ENCODE measurements at regions not wholly inside any gene's neighbourhood (a gene's known extent, or its start where the extent isn't known, plus 50 kb on each side); places are given as distances from the start of the nearest gene placed in this dataset.

- no peaks in the 10 kb centered on the region for H3K4me1 ChIP-seq (ENCODE audit: insufficient read depth, low read length)
- no peaks in the 10 kb centered on the region for H3K27me3 ChIP-seq (ENCODE audit: control insufficient read depth in 1 of 2, insufficient read depth in 2 of 2, low read length in 2 of 2)
- no peak overlapping the region for H3K4me3 ChIP-seq (ENCODE audit: low read depth in 1 of 2, low read length in 2 of 2)
- no peak overlapping the region for H3K9ac ChIP-seq (ENCODE audit: low read length)
- no peaks in the 10 kb centered on the region for H3K36me3 ChIP-seq (ENCODE audit: insufficient read depth, low read length)
- H3K9me3 ChIP-seq (ENCODE audit: low read length), result no peaks in the 10 kb centered on the region
- H3K27ac ChIP-seq (ENCODE audit: low read depth, low read length), result no peak overlapping the region
Observed at GRCh38 chr10:29026802-29027580, 261.9 kb upstream of the LYZL1 start.

- no peak overlapping the region for H3K27ac ChIP-seq (ENCODE audit: low read depth, low read length)
- H3K9me3 ChIP-seq (ENCODE audit: low read length), result no peaks in the 10 kb centered on the region
- H3K4me1 ChIP-seq (ENCODE audit: insufficient read depth, low read length), result no peaks in the 10 kb centered on the region
- no peak overlapping the region for H3K4me3 ChIP-seq (ENCODE audit: low read depth in 1 of 2, low read length in 2 of 2)
- no peaks in the 10 kb centered on the region for H3K36me3 ChIP-seq (ENCODE audit: insufficient read depth, low read length)
- H3K27me3 ChIP-seq (ENCODE audit: control insufficient read depth in 1 of 2, insufficient read depth in 2 of 2, low read length in 2 of 2), result no peaks in the 10 kb centered on the region
- no peak overlapping the region for H3K9ac ChIP-seq (ENCODE audit: low read length)
Observed at GRCh38 chr10:29028486-29028885, 260.4 kb upstream of the LYZL1 start.

GRCh38 chr10:29030900-29031299 is 258.0 kb upstream of the LYZL1 start:
- Histone ChIP-seq H3K36me3 (ENCODE audit: insufficient read depth, low read length) (no peaks in the 10 kb centered on the region), H3K27me3 (ENCODE audit: control insufficient read depth in 1 of 2, insufficient read depth in 2 of 2, low read length in 2 of 2) (no peaks in the 10 kb centered on the region), H3K27ac (ENCODE audit: low read depth, low read length) (no peak overlapping the region), H3K4me3 (ENCODE audit: low read depth in 1 of 2, low read length in 2 of 2) (no peak overlapping the region), H3K9me3 (ENCODE audit: low read length) (no peaks in the 10 kb centered on the region), H3K4me1 (ENCODE audit: insufficient read depth, low read length) (no peaks in the 10 kb centered on the region), H3K9ac (ENCODE audit: low read length) (no peak overlapping the region)

GRCh38 chr10:29032169-29032568 is 256.7 kb upstream of the LYZL1 start:
- no peaks in the 10 kb centered on the region for H3K9me3 ChIP-seq (ENCODE audit: low read length)
- H3K9ac ChIP-seq (ENCODE audit: low read length), result no peak overlapping the region
- no peak overlapping the region for H3K4me3 ChIP-seq (ENCODE audit: low read depth in 1 of 2, low read length in 2 of 2)
- no peak overlapping the region for H3K27ac ChIP-seq (ENCODE audit: low read depth, low read length)
- H3K27me3 ChIP-seq (ENCODE audit: control insufficient read depth in 1 of 2, insufficient read depth in 2 of 2, low read length in 2 of 2), result no peaks in the 10 kb centered on the region
- no peaks in the 10 kb centered on the region for H3K36me3 ChIP-seq (ENCODE audit: insufficient read depth, low read length)
- H3K4me1 ChIP-seq (ENCODE audit: insufficient read depth, low read length), result no peaks in the 10 kb centered on the region

GRCh38 chr10:29033311-29033940 is 255.4 kb upstream of the LYZL1 start:
- Histone ChIP-seq H3K27me3 (ENCODE audit: control insufficient read depth in 1 of 2, insufficient read depth in 2 of 2, low read length in 2 of 2) (no peaks in the 10 kb centered on the region), H3K36me3 (ENCODE audit: insufficient read depth, low read length) (no peaks in the 10 kb centered on the region), H3K9ac (ENCODE audit: low read length) (no peak overlapping the region)

GRCh38 chr10:29034592-29034991 is 254.3 kb upstream of the LYZL1 start:
- no peak overlapping the region for H3K27ac ChIP-seq (ENCODE audit: low read depth, low read length)
- no peaks in the 10 kb centered on the region for H3K9me3 ChIP-seq (ENCODE audit: low read length)
- no peak overlapping the region for H3K9ac ChIP-seq (ENCODE audit: low read length)
- H3K4me1 ChIP-seq (ENCODE audit: insufficient read depth, low read length), result no peaks in the 10 kb centered on the region
- no peak overlapping the region for H3K4me3 ChIP-seq (ENCODE audit: low read depth in 1 of 2, low read length in 2 of 2)
- no peaks in the 10 kb centered on the region for H3K27me3 ChIP-seq (ENCODE audit: control insufficient read depth in 1 of 2, insufficient read depth in 2 of 2, low read length in 2 of 2)
- H3K36me3 ChIP-seq (ENCODE audit: insufficient read depth, low read length), result no peaks in the 10 kb centered on the region

More at GRCh38 chr10:29033311-29033940, 255.4 kb upstream of the LYZL1 start:
- Histone ChIP-seq H3K4me1 (ENCODE audit: insufficient read depth, low read length) (no peaks in the 10 kb centered on the region), H3K9me3 (ENCODE audit: low read length) (no peaks in the 10 kb centered on the region), H3K4me3 (ENCODE audit: low read depth in 1 of 2, low read length in 2 of 2) (no peak overlapping the region), H3K27ac (ENCODE audit: low read depth, low read length) (no peak overlapping the region)

- Histone ChIP-seq H3K4me3 (ENCODE audit: low read depth in 1 of 2, low read length in 2 of 2) (no peak overlapping the region), H3K27me3 (ENCODE audit: control insufficient read depth in 1 of 2, insufficient read depth in 2 of 2, low read length in 2 of 2) (no peaks in the 10 kb centered on the region), H3K27ac (ENCODE audit: low read depth, low read length) (no peak overlapping the region), H3K9ac (ENCODE audit: low read length) (no peak overlapping the region), H3K4me1 (ENCODE audit: insufficient read depth, low read length) (no peaks in the 10 kb centered on the region), H3K36me3 (ENCODE audit: insufficient read depth, low read length) (no peaks in the 10 kb centered on the region), H3K9me3 (ENCODE audit: low read length) (no peaks in the 10 kb centered on the region)
Observed at GRCh38 chr10:29035721-29036120, 253.1 kb upstream of the LYZL1 start.

GRCh38 chr10:29037348-29038113 is 251.3 kb upstream of the LYZL1 start:
- H3K9ac ChIP-seq (ENCODE audit: low read length), result no peak overlapping the region
- no peaks in the 10 kb centered on the region for H3K4me1 ChIP-seq (ENCODE audit: insufficient read depth, low read length)
- H3K9me3 ChIP-seq (ENCODE audit: low read length), result no peaks in the 10 kb centered on the region
- H3K4me3 ChIP-seq (ENCODE audit: low read depth in 1 of 2, low read length in 2 of 2), result no peak overlapping the region
- no peaks in the 10 kb centered on the region for H3K27me3 ChIP-seq (ENCODE audit: control insufficient read depth in 1 of 2, insufficient read depth in 2 of 2, low read length in 2 of 2)
- H3K27ac ChIP-seq (ENCODE audit: low read depth, low read length), result no peak overlapping the region
- H3K36me3 ChIP-seq (ENCODE audit: insufficient read depth, low read length), result no peaks in the 10 kb centered on the region

- Histone ChIP-seq H3K4me3 (ENCODE audit: low read depth in 1 of 2, low read length in 2 of 2) (no peak overlapping the region), H3K4me1 (ENCODE audit: insufficient read depth, low read length) (no peaks in the 10 kb centered on the region), H3K36me3 (ENCODE audit: insufficient read depth, low read length) (no peaks in the 10 kb centered on the region), H3K27me3 (ENCODE audit: control insufficient read depth in 1 of 2, insufficient read depth in 2 of 2, low read length in 2 of 2) (no peaks in the 10 kb centered on the region), H3K9ac (ENCODE audit: low read length) (no peak overlapping the region), H3K9me3 (ENCODE audit: low read length) (no peaks in the 10 kb centered on the region), H3K27ac (ENCODE audit: low read depth, low read length) (no peak overlapping the region)
Observed at GRCh38 chr10:29039091-29039490, 249.8 kb upstream of the LYZL1 start.

- H3K9ac ChIP-seq (ENCODE audit: low read length), result no peak overlapping the region
- H3K27ac ChIP-seq (ENCODE audit: low read depth, low read length), result no peak overlapping the region
- H3K9me3 ChIP-seq (ENCODE audit: low read length), result no peaks in the 10 kb centered on the region
- H3K4me3 ChIP-seq (ENCODE audit: low read depth in 1 of 2, low read length in 2 of 2), result no peak overlapping the region
- no peaks in the 10 kb centered on the region for H3K4me1 ChIP-seq (ENCODE audit: insufficient read depth, low read length)
- H3K36me3 ChIP-seq (ENCODE audit: insufficient read depth, low read length), result no peaks in the 10 kb centered on the region
- no peaks in the 10 kb centered on the region for H3K27me3 ChIP-seq (ENCODE audit: control insufficient read depth in 1 of 2, insufficient read depth in 2 of 2, low read length in 2 of 2)
Observed at GRCh38 chr10:29039677-29040189, 249.1 kb upstream of the LYZL1 start.

GRCh38 chr10:29041616-29042015 is 247.3 kb upstream of the LYZL1 start:
- no peak overlapping the region for H3K27ac ChIP-seq (ENCODE audit: low read depth, low read length)
- no peak overlapping the region for H3K9ac ChIP-seq (ENCODE audit: low read length)
- H3K4me1 ChIP-seq (ENCODE audit: insufficient read depth, low read length), result no peaks in the 10 kb centered on the region
- no peak overlapping the region for H3K4me3 ChIP-seq (ENCODE audit: low read depth in 1 of 2, low read length in 2 of 2)
- no peaks in the 10 kb centered on the region for H3K27me3 ChIP-seq (ENCODE audit: control insufficient read depth in 1 of 2, insufficient read depth in 2 of 2, low read length in 2 of 2)
- H3K36me3 ChIP-seq (ENCODE audit: insufficient read depth, low read length), result no peaks in the 10 kb centered on the region
- no peaks in the 10 kb centered on the region for H3K9me3 ChIP-seq (ENCODE audit: low read length)

All from muscle layer of colon (tissue), 2 donors.